Pancreas (tissue), 10 donors: ENCODE measurements at regions not wholly inside any gene's neighbourhood (a gene's known extent, or its start where the extent isn't known, plus 50 kb on each side); places are given as distances from the start of the nearest gene placed in this dataset.

Source experiments
- ATAC-seq, 4 donors: fragments of 200-7000 bp; cut with Tn5 transposase; one replicate each; pipeline versions ENCODE4 v1.8.0 to v1.9.1; 2020; ENCODE audit warnings: mild to moderate bottlenecking in 4 of 4, moderate library complexity in 4 of 4
- DNase-seq, 6 donors: peaks; one replicate each; pipeline ENCODE4 v3.0.0-alpha.2; 2020
- FAIRE-seq: peaks from 2 replicates; lab custom pipeline; 2012; peaks lifted over from hg19 to GRCh38; lab: Jason Lieb, UNC
- H3K27ac ChIP-seq, 4 donors: fragments of 200-600 bp; sonication (generic); 1 replicate in 3 of 4; 2 replicates in 1 of 4; pipeline versions ENCODE4 v1.5.0 to v1.8.0; 2020
- H3K27me3 ChIP-seq, 4 donors: fragments of 200-600 bp; one replicate each; pipeline ENCODE4 v1.8.0; 2021
- H3K36me3 ChIP-seq, 3 donors: fragments of 200-600 bp; sonication (generic) in 1 of 3; one replicate each; pipeline versions ENCODE4 v1.5.0 to v1.8.0; 2020 to 2021
- H3K4me1 ChIP-seq, 3 donors: fragments of 200-600 bp; one replicate each; pipeline ENCODE4 v1.8.0; 2021
- H3K4me3 ChIP-seq, 4 donors: fragments of 200-600 bp; sonication (generic) in 2 of 4; one replicate each; pipeline versions ENCODE4 v1.5.0 to v1.8.0; 2020 to 2021
- H3K9me3 ChIP-seq, 4 donors: fragments of 200-600 bp; one replicate each; pipeline ENCODE4 v1.8.0; 2021
- CTCF ChIP-seq, 4 donors: fragments of 200-600 bp; sonication (generic) in 3 of 4; IDR thresholded peaks; one replicate each; pipeline versions ENCODE4 v1.5.0 to v1.8.0; 2021; ENCODE audit warnings: antibody characterized with exemption in 4 of 4
- WGBS, 2 donors: extraction: QIAGEN DNeasy Blood & Tissue Kit; methylation state at CpG; one replicate each; pipeline ENCODE4 v1.1.7; 2013; 5-methylcytosine and 5-hydroxymethylcytosine counted together
- intact Hi-C, 3 donors: fragments of 100-400 bp; cut with DNase I; formaldehyde crosslinking; loops; one replicate each; pipeline versions ENCODE4 v1.11.1 to v1.14.2; 2022
- donor health status: healthy with polysubstance abuse.
- donor health status: DM: no; HTN: no; CAD: no; lungs with moderate emphysema.
- donor health status: DM: no; HTN: no; CAD: no.
- donor health status: control.
- donor health status: control.
- donor health status: Bipolar disorder and iron deficiency.
- donor health status: DM: yes; HTN: yes; CAD: no.
- donor health status: DM: no; HTN: no; CAD: no.
- donor health status: DM: no; HTN: no; CAD: no.
- donor health status: DM: yes; HTN: yes; CAD: no.

- DNase-seq (peak in 1 of 6 donors; percentile 29), ATAC-seq (no peak), FAIRE-seq (no peak)
- TF ChIP-seq CTCF (IDR thresholded peaks at IDR 0.05), result no peak
- intact Hi-C loops, result no loop called here
- Histone ChIP-seq H3K27ac (no peak overlapping the region), H3K36me3 (no peaks in the 10 kb centered on the region), H3K4me3 (no peak overlapping the region), H3K27me3 (peaks cover 0 to 5% (median 0%) of the 10 kb centered on the region in 4 donors), H3K9me3 (no peaks in the 10 kb centered on the region), H3K4me1 (peaks cover 0 to 6% (median 0%) of the 10 kb centered on the region in 3 donors)
- 71 to 74% methylated on average over 31 of the region's 31 CpGs for WGBS, 2 donors
Observed at GRCh38 chr18:78766651-78767533, 212.7 kb upstream of the SALL3 start.

DNA sequence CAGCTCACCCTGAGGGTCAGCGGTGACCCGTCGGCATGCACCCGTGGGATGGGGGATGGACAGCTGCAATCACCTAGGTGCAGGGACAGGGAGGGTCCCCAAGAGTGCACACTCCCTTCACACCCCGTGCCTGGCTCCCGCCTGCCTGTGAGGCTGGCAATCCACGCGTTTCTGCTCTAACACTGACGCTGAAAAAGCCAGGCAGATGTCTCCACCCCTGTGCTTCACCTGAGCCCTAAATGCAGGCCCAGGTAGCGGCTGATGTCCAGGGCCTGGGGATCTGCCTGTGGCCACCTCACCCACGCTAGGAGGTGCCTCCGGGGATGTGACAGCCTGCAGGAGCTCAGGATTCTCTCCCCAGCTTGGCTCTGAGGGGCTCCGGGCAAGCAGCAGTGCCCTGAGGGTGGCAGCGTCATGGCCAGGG is 212.0 kb upstream of the SALL3 start:
- 71 to 81% methylated on average over 14 of the region's 14 CpGs for WGBS, 2 donors
- Histone ChIP-seq H3K36me3 (no peaks in the 10 kb centered on the region), H3K9me3 (no peaks in the 10 kb centered on the region), H3K27me3 (peaks cover 0 to 5% (median 0%) of the 10 kb centered on the region in 4 donors), H3K4me3 (no peak overlapping the region), H3K4me1 (peaks cover 0 to 6% (median 0%) of the 10 kb centered on the region in 3 donors), H3K27ac (no peak overlapping the region)
- FAIRE-seq (no peak), DNase-seq (peak in 1 of 6 donors; percentile 63), ATAC-seq (no peak)
- TF ChIP-seq CTCF (IDR thresholded peaks at IDR 0.05), result no peak
- intact Hi-C loops, result no loop called here

DNA sequence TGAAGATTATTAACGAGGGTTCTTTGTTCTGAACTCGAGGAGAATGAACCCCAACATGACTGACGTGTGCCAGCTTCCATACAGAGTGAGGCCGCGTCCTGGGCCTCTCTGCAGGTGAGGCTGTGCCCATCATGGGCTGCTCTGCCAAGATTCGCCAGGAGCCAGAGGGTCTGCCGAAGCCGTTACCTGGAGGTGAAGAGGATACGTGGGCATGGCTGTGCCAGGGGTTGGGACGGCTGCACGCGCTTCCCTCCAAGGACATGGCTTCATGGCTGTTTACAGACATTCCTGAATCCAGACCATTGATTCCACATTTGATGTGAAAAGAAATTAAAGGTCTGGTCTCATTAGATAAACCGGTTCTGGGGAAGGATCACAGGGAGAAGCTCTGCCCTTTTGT is 211.4 kb upstream of the SALL3 start:
- FAIRE-seq (no peak), ATAC-seq (peak in 2 of 4 donors; percentile 17 to 21), DNase-seq (peak in 1 of 6 donors; percentile 48)
- Histone ChIP-seq H3K36me3 (no peaks in the 10 kb centered on the region), H3K4me1 (peaks cover 0 to 6% (median 0%) of the 10 kb centered on the region in 3 donors), H3K9me3 (no peaks in the 10 kb centered on the region), H3K4me3 (no peak overlapping the region), H3K27me3 (peaks cover 0 to 5% (median 0%) of the 10 kb centered on the region in 4 donors), H3K27ac (no peak overlapping the region)
- WGBS, 2 donors, result 22 to 28% methylated on average over 13 of the region's 13 CpGs
- intact Hi-C loops, result no loop called here
- no peak for TF ChIP-seq CTCF (IDR thresholded peaks at IDR 0.05)

GRCh38 chr18:78768656-78769501 is 210.7 kb upstream of the SALL3 start:
- peaks cover 0 to 5% (median 0%) of the 10 kb centered on the region in 4 donors for H3K27me3 ChIP-seq
- 7 to 9% methylated on average over 25 of the region's 25 CpGs for WGBS, 2 donors

More at GRCh38 chr18:78768656-78769501, 210.7 kb upstream of the SALL3 start:
- intact Hi-C loops, result no loop called here
- Histone ChIP-seq H3K36me3 (no peaks in the 10 kb centered on the region), H3K9me3 (no peaks in the 10 kb centered on the region), H3K4me1 (peaks cover 0 to 6% (median 0%) of the 10 kb centered on the region in 3 donors), H3K4me3 (no peak overlapping the region), H3K27ac (no peak overlapping the region)
- DNase-seq (peak in 1 of 6 donors; percentile 30), FAIRE-seq (no peak), ATAC-seq (peak; percentile 37 to 57 (median 51))
- TF ChIP-seq CTCF (IDR thresholded peaks at IDR 0.05), result no peak
